ENCODE measurements at regions not wholly inside any gene's neighbourhood (a gene's known extent, or its start where the extent isn't known, plus 50 kb on each side); places are given as distances from the start of the nearest gene placed in this dataset.
"Not testable (repeated sequence)": the region's sequence is repeated elsewhere in the genome, so short reads cannot be mapped to it uniquely, and the experiment has no call there.

DNA sequence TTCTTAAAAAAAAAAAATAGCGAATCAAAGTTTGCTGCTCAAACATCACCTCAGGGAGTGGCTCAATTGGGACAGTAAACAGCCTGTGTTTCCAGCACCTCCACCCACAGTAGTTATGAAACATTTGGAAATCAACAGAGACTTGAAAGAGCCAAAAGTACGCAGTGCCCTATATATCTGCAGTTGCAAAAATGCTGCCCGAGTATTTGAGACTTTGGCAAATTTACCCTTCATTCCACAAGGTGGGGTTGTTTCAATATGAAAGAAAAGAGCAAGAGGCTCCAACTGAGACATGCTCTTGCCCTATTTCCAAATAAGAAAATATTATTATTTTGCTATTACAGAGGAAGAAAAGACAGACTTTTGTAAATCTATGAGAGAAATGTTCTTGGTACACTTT is 851.1 kb upstream of the RAG2 start:
- DNase-seq = no peak
- peaks cover 19% of the 10 kb centered on the region for H3K4me1 Mint-ChIP-seq
- no peak overlapping the region for H3K9ac ChIP-seq (ENCODE audit: insufficient read depth, low read length, poor library complexity, severe bottlenecking)
- no peak overlapping the region for H3K27ac ChIP-seq (ENCODE audit: low read depth in 1 of 2, low read length in 2 of 2)
- TF ChIP-seq CTCF (IDR thresholded peaks at IDR 0.05) = peak; percentile 17
- H3K27me3 ChIP-seq (ENCODE audit: control insufficient read depth in 2 of 2, insufficient read depth in 2 of 2, low read length in 2 of 2) = no peaks in the 10 kb centered on the region
- peaks cover 0 to under 1% (median 0%) of the 10 kb centered on the region in 7 donors for H3K9me3 Mint-ChIP-seq
- H3K9me3 ChIP-seq (replicated peaks in 1 of 2; ENCODE audit: control insufficient read depth in 1 of 2, insufficient read depth in 1 of 2, low read length in 2 of 2) = no peaks in the 10 kb centered on the region
- no peaks in the 10 kb centered on the region for H4K20me1 ChIP-seq (ENCODE audit: insufficient read depth, low read length)
- no peaks in the 10 kb centered on the region for H3K36me3 Mint-ChIP-seq
- intact Hi-C loops (cut with micrococcal nuclease) = no loop called here
- no peak overlapping the region for H2AFZ ChIP-seq (ENCODE audit: insufficient read depth, low read depth, low read length, poor library complexity, severe bottlenecking)
- peaks cover 0 to 2% (median 0%) of the 10 kb centered on the region in 3 donors for H3K27me3 Mint-ChIP-seq (ENCODE audit: low read depth in 3 of 3)
- no peak overlapping the region for H3K4me2 ChIP-seq (replicated peaks; ENCODE audit: extremely low read depth, low read length, poor library complexity, severe bottlenecking)
- H3K36me3 ChIP-seq (replicated peaks in 1 of 2; ENCODE audit: control insufficient read depth in 1 of 2, insufficient read depth in 2 of 2, low read length in 2 of 2) = no peaks in the 10 kb centered on the region
- peaks cover 6 to 9% of the 10 kb centered on the region in 2 donors for H3K4me1 ChIP-seq (ENCODE audit: control insufficient read depth in 1 of 2, insufficient read depth in 2 of 2, low read length in 2 of 2)
- H3K4me3 ChIP-seq (replicated peaks in 1 of 3; ENCODE audit: low read depth in 2 of 3, low read length in 3 of 3) = no peak overlapping the region
- no peak overlapping the region for H3K27ac Mint-ChIP-seq
- WGBS (ENCODE audit: insufficient coverage) = no CpG with 5 or more reads among the region's 3 CpGs
- no peaks in the 10 kb centered on the region for H3K79me2 ChIP-seq (ENCODE audit: insufficient read depth, low read length)
- H3K4me3 Mint-ChIP-seq = no peak overlapping the region

- H3K36me3 ChIP-seq (replicated peaks in 1 of 2; ENCODE audit: control insufficient read depth in 1 of 2, insufficient read depth in 2 of 2, low read length in 2 of 2) = no peaks in the 10 kb centered on the region
- no peaks in the 10 kb centered on the region for H4K20me1 ChIP-seq (ENCODE audit: insufficient read depth, low read length)
- H3K4me2 ChIP-seq (replicated peaks; ENCODE audit: extremely low read depth, low read length, poor library complexity, severe bottlenecking) = no peak overlapping the region
- Mint-ChIP-seq H3K27me3 (ENCODE audit: low read depth in 3 of 3) (peaks cover 0 to 2% (median 0%) of the 10 kb centered on the region in 3 donors), H3K9me3 (peaks cover 0 to 4% (median 0%) of the 10 kb centered on the region in 7 donors), H3K36me3 (no peaks in the 10 kb centered on the region), H3K4me1 (peaks cover 2% of the 10 kb centered on the region), H3K27ac (no peak overlapping the region), H3K4me3 (no peak overlapping the region)
- H3K79me2 ChIP-seq (ENCODE audit: insufficient read depth, low read length) = no peaks in the 10 kb centered on the region
- no peak for DNase-seq
- no peak overlapping the region for H3K9ac ChIP-seq (ENCODE audit: insufficient read depth, low read length, poor library complexity, severe bottlenecking)
- no CpG with 5 or more reads among the region's 1 CpG for WGBS (ENCODE audit: insufficient coverage)
- H3K27me3 ChIP-seq (ENCODE audit: control insufficient read depth in 2 of 2, insufficient read depth in 2 of 2, low read length in 2 of 2) = no peaks in the 10 kb centered on the region
- TF ChIP-seq CTCF (IDR thresholded peaks at IDR 0.05) = no peak
- no peaks in the 10 kb centered on the region for H3K9me3 ChIP-seq (replicated peaks in 1 of 2; ENCODE audit: control insufficient read depth in 1 of 2, insufficient read depth in 1 of 2, low read length in 2 of 2)
- no peak overlapping the region for H3K4me3 ChIP-seq (replicated peaks in 1 of 3; ENCODE audit: low read depth in 2 of 3, low read length in 3 of 3)
- no peaks in the 10 kb centered on the region for H3K4me1 ChIP-seq (ENCODE audit: control insufficient read depth in 1 of 2, insufficient read depth in 2 of 2, low read length in 2 of 2)
- H3K27ac ChIP-seq (ENCODE audit: low read depth in 1 of 2, low read length in 2 of 2) = no peak overlapping the region
- H2AFZ ChIP-seq (ENCODE audit: insufficient read depth, low read depth, low read length, poor library complexity, severe bottlenecking) = no peak overlapping the region
- intact Hi-C loops (cut with micrococcal nuclease) = no loop called here
These were observed 844.5 kb upstream of the RAG2 start for GRCh38 chr11:37442576-37442975.

- H3K27ac ChIP-seq (ENCODE audit: low read depth in 1 of 2, low read length in 2 of 2); H3K4me1 Mint-ChIP-seq; H3K4me2 ChIP-seq (replicated peaks; ENCODE audit: extremely low read depth, low read length, poor library complexity, severe bottlenecking); H3K79me2 ChIP-seq (ENCODE audit: insufficient read depth, low read length); H3K4me3 ChIP-seq (replicated peaks in 1 of 3; ENCODE audit: low read depth in 2 of 3, low read length in 3 of 3); intact Hi-C loops (cut with micrococcal nuclease); H3K36me3 ChIP-seq (replicated peaks in 1 of 2; ENCODE audit: control insufficient read depth in 1 of 2, insufficient read depth in 2 of 2, low read length in 2 of 2); H3K36me3 Mint-ChIP-seq; H3K27me3 ChIP-seq (ENCODE audit: control insufficient read depth in 2 of 2, insufficient read depth in 2 of 2, low read length in 2 of 2); DNase-seq; H3K9ac ChIP-seq (ENCODE audit: insufficient read depth, low read length, poor library complexity, severe bottlenecking); H4K20me1 ChIP-seq (ENCODE audit: insufficient read depth, low read length); H3K27me3 Mint-ChIP-seq (ENCODE audit: low read depth in 3 of 3); H3K4me1 ChIP-seq (ENCODE audit: control insufficient read depth in 1 of 2, insufficient read depth in 2 of 2, low read length in 2 of 2); H3K4me3 Mint-ChIP-seq; H2AFZ ChIP-seq (ENCODE audit: insufficient read depth, low read depth, low read length, poor library complexity, severe bottlenecking); H3K27ac Mint-ChIP-seq: not testable (repeated sequence)
- peaks cover 24 to 34% (median 27%) of the 10 kb centered on the region in 7 donors for H3K9me3 Mint-ChIP-seq
- 95% methylated on average over 18 of the region's 29 CpGs for WGBS (ENCODE audit: insufficient coverage)
- H3K9me3 ChIP-seq (replicated peaks in 1 of 2; ENCODE audit: control insufficient read depth in 1 of 2, insufficient read depth in 1 of 2, low read length in 2 of 2) = peaks cover 4 to 22% of the 10 kb centered on the region in 2 donors
These were observed 833.7 kb upstream of the RAG2 start for GRCh38 chr11:37431633-37432230.
